Activated CD8-positive, alpha-beta memory T cell treated with anti-CD3 and anti-CD28 coated beads, Interleukin-2, amount 10 ng/mL, durations not matched to agents 7 days and 5 days (primary cell): ENCODE measurements at regions not wholly inside any gene's neighbourhood (a gene's known extent, or its start where the extent isn't known, plus 50 kb on each side); places are given as distances from the start of the nearest gene placed in this dataset.

Experiments
- ATAC-seq: fragments of 150-1000 bp; cut with Tn5 transposase; one replicate; pipeline ENCODE4 v1.10.0; 2021; ENCODE audit warnings: moderate library complexity
- CTCF ChIA-PET: fragments of 350-600 bp; sonication (Branson Sonifier 250); formaldehyde crosslinking; loops from one replicate; lab custom pipeline; 2021; ENCODE audit warnings: antibody characterized with exemption; lab: Charles Lee
- DNase-seq: peaks from one replicate; pipeline ENCODE4 v3.0.0-alpha.2; 2020
- H3K27ac Mint-ChIP-seq: one replicate; pipeline ENCODE4 v1.8.0; 2021; ENCODE audit warnings: mild to moderate bottlenecking, mixed read lengths
- H3K27me3 Mint-ChIP-seq: one replicate; pipeline ENCODE4 v1.8.0; 2021; ENCODE audit warnings: mixed read lengths
- H3K36me3 Mint-ChIP-seq: one replicate; pipeline ENCODE4 v1.8.0; 2021; ENCODE audit warnings: mild to moderate bottlenecking, mixed read lengths
- H3K4me1 Mint-ChIP-seq: one replicate; pipeline ENCODE4 v1.8.0; 2021; ENCODE audit warnings: mixed read lengths
- H3K4me3 Mint-ChIP-seq: one replicate; pipeline ENCODE4 v1.8.0; 2021; ENCODE audit warnings: mild to moderate bottlenecking, moderate library complexity, mixed read lengths
- H3K9me3 Mint-ChIP-seq: one replicate; pipeline ENCODE4 v1.8.0; 2022; ENCODE audit warnings: low read depth, mixed read lengths

DNA sequence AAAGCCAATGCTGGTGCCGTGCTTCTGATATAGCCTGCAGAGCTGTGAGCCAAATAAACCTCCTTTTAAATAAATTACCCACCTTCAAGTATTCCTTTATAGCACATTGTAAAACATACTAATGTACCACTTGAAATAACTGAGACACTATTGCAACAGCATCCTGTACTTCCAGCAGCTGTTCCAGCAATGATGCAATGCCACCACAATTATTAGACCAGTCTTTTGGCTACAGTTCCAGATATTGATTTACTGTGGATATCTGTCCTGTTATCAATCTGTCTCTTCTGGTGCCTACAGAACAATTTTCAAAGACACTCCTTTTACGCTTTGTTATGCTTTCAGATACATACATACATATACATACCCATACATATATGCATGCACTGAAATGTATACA, 567.9 kb downstream of the TAF11L14 start:
- H3K27me3 Mint-ChIP-seq: no peaks in the 10 kb centered on the region
- no peaks in the 10 kb centered on the region for H3K4me1 Mint-ChIP-seq
- ATAC-seq: no peak
- CTCF ChIA-PET: no interaction called here
- H3K36me3 Mint-ChIP-seq: no peaks in the 10 kb centered on the region
- peaks cover 6% of the 10 kb centered on the region for H3K9me3 Mint-ChIP-seq
- no peak overlapping the region for H3K4me3 Mint-ChIP-seq
- H3K27ac Mint-ChIP-seq: no peak overlapping the region
- DNase-seq: no peak

DNA sequence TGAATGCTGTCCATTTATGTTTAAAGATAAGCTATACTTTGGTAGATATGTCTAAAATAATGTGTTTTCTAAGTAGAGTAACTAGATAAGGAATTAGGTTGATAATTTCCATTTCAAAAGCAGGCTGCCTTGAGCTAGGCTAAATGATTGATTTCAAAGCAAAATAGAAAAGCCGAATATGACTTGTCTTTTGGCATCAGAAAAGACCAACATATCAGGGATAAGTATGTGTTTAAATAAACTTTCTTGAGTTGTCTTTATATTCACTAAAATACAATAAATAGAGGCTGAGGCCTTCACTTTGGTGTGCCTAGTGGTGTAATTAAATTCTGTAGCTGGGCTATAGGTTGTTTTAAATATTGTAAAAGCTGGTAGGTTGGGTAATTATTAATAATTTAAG, 569.0 kb downstream of the TAF11L14 start:
- no peak for ATAC-seq
- Mint-ChIP-seq H3K4me1 (no peaks in the 10 kb centered on the region), H3K9me3 (peaks cover 4% of the 10 kb centered on the region)

DNA sequence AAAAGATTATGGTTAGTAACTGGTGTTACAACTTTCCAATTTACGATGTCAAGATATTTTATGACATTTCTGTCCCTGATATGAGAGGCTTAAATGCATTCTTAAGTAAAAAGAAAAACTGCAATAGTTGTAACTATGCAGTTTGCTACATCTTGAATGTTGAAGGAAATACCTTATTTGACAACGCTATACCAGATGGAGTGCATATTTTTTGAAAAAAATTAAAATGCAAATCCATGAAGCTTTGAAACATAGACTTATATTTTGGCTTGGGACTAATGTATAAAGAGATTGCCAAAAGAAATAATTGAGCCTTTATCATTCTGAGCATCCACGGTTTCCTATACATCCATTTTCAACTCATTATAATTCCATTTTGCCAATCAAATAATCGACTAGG, 579.4 kb downstream of the TAF11L14 start:
- Mint-ChIP-seq H3K36me3 (no peaks in the 10 kb centered on the region), H3K4me3 (no peak overlapping the region), H3K4me1 (no peaks in the 10 kb centered on the region), H3K9me3 (peaks cover 12% of the 10 kb centered on the region), H3K27ac (no peak overlapping the region), H3K27me3 (no peaks in the 10 kb centered on the region)
- CTCF ChIA-PET: no interaction called here
- ATAC-seq (no peak), DNase-seq (no peak)

More for the DNA sequence above, 569.0 kb downstream of the TAF11L14 start:
- Mint-ChIP-seq H3K27ac (no peak overlapping the region), H3K4me3 (no peak overlapping the region), H3K36me3 (no peaks in the 10 kb centered on the region), H3K27me3 (no peaks in the 10 kb centered on the region)
- CTCF ChIA-PET: no interaction called here
- no peak for DNase-seq

DNA sequence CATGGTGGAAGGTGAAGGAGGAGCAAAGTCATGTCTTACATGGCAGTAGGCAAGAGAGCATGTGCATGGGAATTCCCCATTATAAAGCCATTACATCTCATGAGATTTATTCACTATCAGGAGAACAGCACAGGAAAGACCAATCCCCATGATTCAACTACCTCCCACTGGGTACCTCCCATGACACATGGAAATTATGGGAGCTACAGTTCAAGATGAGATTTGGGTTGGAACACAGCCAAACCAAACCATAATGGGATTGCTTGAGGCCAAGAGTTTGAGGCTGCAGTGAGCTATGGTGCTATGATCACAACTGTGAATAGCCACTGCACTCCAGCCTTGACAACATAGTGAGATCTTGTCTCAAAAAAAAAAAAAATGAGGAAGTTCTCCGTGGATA, 581.8 kb downstream of the TAF11L14 start:
- no peak overlapping the region for H3K27ac Mint-ChIP-seq
- H3K36me3 Mint-ChIP-seq: no peaks in the 10 kb centered on the region
- no peaks in the 10 kb centered on the region for H3K27me3 Mint-ChIP-seq
- CTCF ChIA-PET: no interaction called here
- H3K9me3 Mint-ChIP-seq: peaks cover 13% of the 10 kb centered on the region
- no peaks in the 10 kb centered on the region for H3K4me1 Mint-ChIP-seq
- H3K4me3 Mint-ChIP-seq: no peak overlapping the region
- DNase-seq (no peak), ATAC-seq (no peak)

- DNase-seq (no peak), ATAC-seq (no peak)
- Mint-ChIP-seq H3K27ac (no peak overlapping the region), H3K4me3 (no peak overlapping the region), H3K4me1 (no peaks in the 10 kb centered on the region), H3K9me3 (peaks cover 13% of the 10 kb centered on the region), H3K36me3 (no peaks in the 10 kb centered on the region), H3K27me3 (no peaks in the 10 kb centered on the region)
- CTCF ChIA-PET: no interaction called here
Measured at GRCh38 chr5:18216729-18217128, 582.5 kb downstream of the TAF11L14 start.

DNA sequence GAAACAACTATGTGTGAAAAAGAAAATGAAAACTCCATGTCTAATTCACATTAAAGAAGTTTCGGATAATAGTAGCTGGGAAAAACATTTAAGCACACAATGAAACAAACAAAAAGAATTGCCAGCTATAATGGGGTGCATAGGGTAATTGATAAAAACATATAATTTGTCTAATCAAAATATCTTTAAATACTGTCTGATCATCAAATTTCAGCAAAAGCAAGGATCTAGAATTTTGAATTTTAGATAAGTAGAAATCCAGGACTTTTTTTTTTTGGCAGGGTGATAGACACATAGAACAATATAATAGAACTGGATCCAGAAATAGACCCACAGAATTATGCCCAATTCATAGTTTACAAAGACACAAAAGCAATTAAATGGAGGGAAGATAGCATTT, 585.0 kb downstream of the TAF11L14 start:
- no peaks in the 10 kb centered on the region for H3K4me1 Mint-ChIP-seq
- H3K9me3 Mint-ChIP-seq: peaks cover 13% of the 10 kb centered on the region
- no peak overlapping the region for H3K4me3 Mint-ChIP-seq
- no peak overlapping the region for H3K27ac Mint-ChIP-seq
- no peak for DNase-seq
- H3K27me3 Mint-ChIP-seq: no peaks in the 10 kb centered on the region
- CTCF ChIA-PET: no interaction called here
- no peaks in the 10 kb centered on the region for H3K36me3 Mint-ChIP-seq
- ATAC-seq: no peak

DNA sequence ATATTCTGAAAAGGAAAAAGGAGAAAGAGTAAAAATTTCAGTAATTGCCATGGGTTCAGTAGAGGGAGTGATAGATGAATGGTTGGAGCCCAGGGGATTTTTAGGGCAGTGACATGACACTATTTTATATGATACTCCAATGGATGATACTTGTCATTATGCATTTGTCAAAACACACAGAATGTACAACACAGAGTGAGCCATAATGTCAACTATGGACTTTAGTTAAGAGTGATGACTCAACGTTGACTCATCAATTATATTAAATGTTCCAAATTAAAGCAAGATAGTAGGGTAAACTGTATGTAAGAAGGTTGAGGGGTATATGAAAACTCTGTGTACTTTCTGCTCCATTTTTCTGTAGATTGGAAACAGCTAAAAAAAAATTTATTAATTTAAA, 586.4 kb downstream of the TAF11L14 start:
- CTCF ChIA-PET: no interaction called here
- no peak overlapping the region for H3K27ac Mint-ChIP-seq

GRCh38 chr5:18236386-18236785, 602.1 kb downstream of the TAF11L14 start:
- DNase-seq: no peak
- CTCF ChIA-PET: no interaction called here
- H3K27ac Mint-ChIP-seq: no peak overlapping the region

More for the DNA sequence above, 586.4 kb downstream of the TAF11L14 start:
- ATAC-seq (no peak), DNase-seq (no peak)
- H3K9me3 Mint-ChIP-seq: peaks cover 12% of the 10 kb centered on the region
- no peaks in the 10 kb centered on the region for H3K27me3 Mint-ChIP-seq
- no peaks in the 10 kb centered on the region for H3K36me3 Mint-ChIP-seq
- no peaks in the 10 kb centered on the region for H3K4me1 Mint-ChIP-seq
- H3K4me3 Mint-ChIP-seq: no peak overlapping the region

DNA sequence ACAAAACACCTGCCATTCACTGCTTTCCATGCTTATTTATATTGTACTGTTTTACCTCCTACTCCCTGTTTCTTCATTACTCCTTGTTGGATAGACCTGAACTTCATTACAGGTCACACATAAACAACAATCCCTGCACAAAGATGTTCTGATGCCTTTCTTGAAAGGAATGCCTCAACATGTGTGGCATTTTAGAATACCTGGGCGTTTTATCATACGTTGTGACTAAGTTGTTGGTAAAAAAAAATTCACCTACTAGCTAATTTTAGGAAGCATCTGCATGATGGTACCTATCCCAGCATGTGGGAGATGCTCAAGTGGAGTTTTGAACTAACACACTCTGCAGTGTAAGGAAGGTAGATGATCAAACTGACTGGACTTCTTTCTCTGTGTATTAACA, 604.1 kb downstream of the TAF11L14 start:
- DNase-seq: no peak
- CTCF ChIA-PET: no interaction called here
- Mint-ChIP-seq H3K9me3 (peaks cover 5% of the 10 kb centered on the region), H3K27ac (no peak overlapping the region), H3K4me1 (no peaks in the 10 kb centered on the region), H3K36me3 (no peaks in the 10 kb centered on the region), H3K27me3 (no peaks in the 10 kb centered on the region), H3K4me3 (no peak overlapping the region)
- no peak for ATAC-seq

More at GRCh38 chr5:18236386-18236785, 602.1 kb downstream of the TAF11L14 start:
- no peak for ATAC-seq
- H3K27me3 Mint-ChIP-seq: no peaks in the 10 kb centered on the region
- H3K4me3 Mint-ChIP-seq: no peak overlapping the region
- peaks cover 7% of the 10 kb centered on the region for H3K9me3 Mint-ChIP-seq
- no peaks in the 10 kb centered on the region for H3K36me3 Mint-ChIP-seq
- H3K4me1 Mint-ChIP-seq: no peaks in the 10 kb centered on the region

DNA sequence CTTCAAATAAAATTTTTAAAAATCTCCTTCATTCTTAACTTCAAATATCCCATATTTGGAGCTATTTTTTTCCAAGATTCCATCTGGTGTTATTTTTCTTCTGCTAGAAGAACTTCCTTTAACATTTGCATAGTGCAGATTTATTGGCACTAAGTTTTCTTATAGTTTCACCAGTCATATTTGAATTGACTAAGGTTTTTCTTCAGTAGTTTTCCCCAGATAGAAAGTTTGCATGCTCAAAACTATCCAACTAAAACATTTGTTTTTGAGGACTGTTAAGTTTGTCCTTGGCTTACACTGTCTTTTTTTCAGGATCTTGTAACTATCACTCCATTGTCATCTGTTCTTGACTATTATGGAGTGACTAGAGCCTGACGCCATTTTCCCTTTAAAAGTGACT, 606.7 kb downstream of the TAF11L14 start:
- DNase-seq: no peak
- Mint-ChIP-seq H3K36me3 (no peaks in the 10 kb centered on the region), H3K4me3 (no peak overlapping the region), H3K27me3 (no peaks in the 10 kb centered on the region), H3K27ac (no peak overlapping the region), H3K4me1 (no peaks in the 10 kb centered on the region), H3K9me3 (peaks cover 8% of the 10 kb centered on the region)
- CTCF ChIA-PET: no interaction called here
- no peak for ATAC-seq

DNA sequence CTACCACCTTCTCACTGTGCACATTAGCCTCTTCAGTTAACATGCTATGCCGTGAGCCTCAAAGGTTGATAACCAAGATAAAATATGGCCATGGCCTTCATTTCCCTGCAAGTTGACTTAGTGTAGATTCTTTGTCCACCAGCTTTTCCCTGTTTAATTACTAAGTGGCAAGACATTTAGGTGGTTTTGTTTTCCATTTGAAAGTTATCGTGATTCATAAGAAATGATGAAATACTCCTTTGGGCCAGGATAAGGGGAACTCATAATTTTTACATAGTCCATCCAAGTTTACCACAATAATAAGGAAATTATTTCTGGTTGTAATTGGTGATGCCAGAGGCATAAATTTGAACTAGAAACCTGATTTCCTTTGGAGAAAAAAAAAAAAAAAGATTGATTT, 609.6 kb downstream of the TAF11L14 start:
- Mint-ChIP-seq H3K27ac (no peak overlapping the region), H3K4me3 (no peak overlapping the region), H3K9me3 (peaks cover 13% of the 10 kb centered on the region), H3K27me3 (no peaks in the 10 kb centered on the region), H3K4me1 (no peaks in the 10 kb centered on the region), H3K36me3 (no peaks in the 10 kb centered on the region)
- no peak for DNase-seq
- ATAC-seq: no peak
- CTCF ChIA-PET: no interaction called here

DNA sequence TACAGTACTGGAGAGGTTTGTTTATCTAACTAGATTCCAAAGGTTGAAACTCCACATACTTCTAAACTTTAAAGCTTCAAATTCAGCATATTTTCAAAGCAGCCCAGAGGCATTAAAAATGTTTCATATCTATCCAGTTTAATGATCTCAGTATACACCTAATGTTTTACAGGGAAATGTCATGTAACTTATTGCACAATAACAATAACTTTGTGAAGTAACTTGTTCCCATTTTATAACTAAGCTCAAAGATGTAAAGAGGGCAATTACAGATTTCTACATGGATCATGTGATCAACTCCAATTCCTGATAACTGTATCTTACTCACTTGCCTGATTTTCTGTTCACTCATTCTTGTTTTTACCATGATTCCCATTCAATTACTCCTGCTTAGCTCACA, 610.0 kb downstream of the TAF11L14 start:
- Mint-ChIP-seq H3K27me3 (no peaks in the 10 kb centered on the region), H3K9me3 (peaks cover 13% of the 10 kb centered on the region), H3K4me1 (no peaks in the 10 kb centered on the region), H3K4me3 (no peak overlapping the region), H3K36me3 (no peaks in the 10 kb centered on the region), H3K27ac (no peak overlapping the region)
- CTCF ChIA-PET: no interaction called here
- DNase-seq: no peak
- ATAC-seq: no peak

- ATAC-seq (no peak), DNase-seq (no peak)
- no peaks in the 10 kb centered on the region for H3K36me3 Mint-ChIP-seq
- H3K4me3 Mint-ChIP-seq: no peak overlapping the region
- CTCF ChIA-PET: no interaction called here
- H3K4me1 Mint-ChIP-seq: no peaks in the 10 kb centered on the region
- H3K27ac Mint-ChIP-seq: no peak overlapping the region
- peaks cover 24% of the 10 kb centered on the region for H3K9me3 Mint-ChIP-seq
- H3K27me3 Mint-ChIP-seq: no peaks in the 10 kb centered on the region
Measured at GRCh38 chr5:18252559-18252958, 618.3 kb downstream of the TAF11L14 start.

GRCh38 chr5:18264126-18264882, 630.0 kb downstream of the TAF11L14 start:
- DNase-seq: no peak
- CTCF ChIA-PET: no interaction called here
- Mint-ChIP-seq H3K9me3 (peaks cover 3% of the 10 kb centered on the region), H3K27me3 (no peaks in the 10 kb centered on the region), H3K4me1 (no peaks in the 10 kb centered on the region), H3K27ac (no peak overlapping the region), H3K36me3 (no peaks in the 10 kb centered on the region), H3K4me3 (no peak overlapping the region)
- no peak for ATAC-seq
